HCT116 (cell line): ENCODE measurements at regions not wholly inside any gene's neighbourhood (a gene's known extent, or its start where the extent isn't known, plus 50 kb on each side); places are given as distances from the start of the nearest gene placed in this dataset.

Source experiments
- ATAC-seq: fragments of 200-7000 bp; cut with Tn5 transposase; 2 replicates; pipeline ENCODE4 v1.9.1; 2020; ENCODE audit warnings: mild to moderate bottlenecking, moderate library complexity
- BruUV-seq: library from RNA; stranded (reverse); fragments of 400-500 nt; replicated peaks from 2 replicates; lab custom pipeline; 2021; lab: Mats Ljungman, UMichigan
- CTCF ChIA-PET: fragments of 300-600 bp; sonication (Branson Sonifier 250); formaldehyde crosslinking; loops from one replicate; lab custom pipeline; 2021; ENCODE audit warnings: antibody characterized with exemption; lab: Charles Lee
- POLR2A ChIA-PET: fragments of 300-600, 350-600 bp; sonication (Branson Sonifier 250); formaldehyde crosslinking; loops from one replicate; lab custom pipeline; 2021; ENCODE audit warnings: antibody characterized with exemption; lab: Charles Lee
- RAD21 ChIA-PET, 2 experiments: fragments of 300-600 bp; sonication (Branson Sonifier 250); formaldehyde crosslinking; loops; one replicate each; lab custom pipeline; 2023; ENCODE audit warnings: low total read pairs in 2 of 2; ENCODE audit not compliant: uncharacterized antibody in 2 of 2, unreplicated experiment in 2 of 2, low non-redundant PET in 1 of 2; lab: Charles Lee
- DNase-seq: peaks from one replicate; pipeline ENCODE4 v3.0.0-alpha.2; 2010; ENCODE audit warnings: low read depth, low spot score
- H2AFZ ChIP-seq: fragments of 200-600 bp; shearing (Covaris generic), sonication (generic); 2 replicates; pipeline ENCODE4 v1.6.1; 2017; ENCODE audit warnings: low read depth, mixed run types, mixed read lengths, antibody characterized with exemption, low read length; ENCODE audit not compliant: poor library complexity, severe bottlenecking
- H3K27ac ChIP-seq: 2 replicates; pipeline ENCODE4 v1.5.1; 2012; ENCODE audit warnings: low read depth, low read length
- H3K27me3 ChIP-seq: fragments of 200-600 bp; sonication (generic); 2 replicates; pipeline ENCODE4 v1.6.1; 2016; ENCODE audit warnings: mixed run types, low read length, mixed read lengths; ENCODE audit not compliant: insufficient read depth
- H3K36me3 ChIP-seq, 2 experiments: fragments of 200-500 bp in 1 of 2; fragments of 200-600 bp in 1 of 2; sonication (Bioruptor generic) in 1 of 2; sonication (generic) in 1 of 2; 2 replicates each; pipeline versions ENCODE4 v1.5.1 to v1.6.1; 2014 to 2016; ENCODE audit warnings: low read length in 2 of 2, inconsistent platforms in 1 of 2, mixed read lengths in 1 of 2, mixed run types in 1 of 2; ENCODE audit not compliant: insufficient read depth in 2 of 2, control insufficient read depth in 1 of 2
- H3K4me1 ChIP-seq, 2 experiments: fragments of 200-600 bp in 1 of 2; sonication (generic) in 1 of 2; 2 replicates each; pipeline versions ENCODE4 v1.5.1 to v1.6.1; 2012 to 2017; ENCODE audit warnings: low read length in 2 of 2, inconsistent platforms in 1 of 2, mild to moderate bottlenecking in 1 of 2, mixed read lengths in 1 of 2, mixed run types in 1 of 2, moderate library complexity in 1 of 2; ENCODE audit not compliant: insufficient read depth in 2 of 2, control insufficient read depth in 1 of 2
- H3K4me2 ChIP-seq: fragments of 200-600 bp; sonication (generic); 2 replicates; pipeline ENCODE4 v1.6.1; 2017; ENCODE audit warnings: mixed run types, low read length, mixed read lengths
- H3K4me3 ChIP-seq, 2 experiments: fragments of 200-600 bp in 1 of 2; sonication (generic) in 1 of 2; replicated peaks in 1 of 2; 2 replicates each; pipeline ENCODE4 v1.5.1; 2011 to 2016; ENCODE audit warnings: low read length in 2 of 2, control low read depth in 1 of 2, low read depth in 1 of 2, mild to moderate bottlenecking in 1 of 2, mixed read lengths in 1 of 2, mixed run types in 1 of 2
- H3K79me2 ChIP-seq: fragments of 200-600 bp; sonication (generic); 2 replicates; pipeline ENCODE4 v1.6.1; 2017; ENCODE audit warnings: mild to moderate bottlenecking, mixed run types, low read length, moderate library complexity, mixed read lengths; ENCODE audit not compliant: insufficient read depth
- H3K9ac ChIP-seq: fragments of 200-600 bp; sonication (generic); 2 replicates; pipeline ENCODE4 v1.6.1; 2016; ENCODE audit warnings: low read length, mixed read lengths
- H3K9me2 ChIP-seq: fragments of 200-600 bp; sonication (generic), shearing (Covaris generic); 2 replicates; pipeline ENCODE4 v1.6.1; 2017; ENCODE audit warnings: mixed run types, mild to moderate bottlenecking, moderate library complexity; ENCODE audit not compliant: insufficient read depth
- H3K9me3 ChIP-seq, 2 experiments: fragments of 200-500 bp in 1 of 2; fragments of 200-600 bp in 1 of 2; sonication (Bioruptor generic) in 1 of 2; sonication (generic) in 1 of 2; 2 replicates each; pipeline ENCODE4 v1.6.1; 2014 to 2017; ENCODE audit warnings: low read length in 2 of 2, mixed read lengths in 2 of 2, inconsistent platforms in 1 of 2, low read depth in 1 of 2, mild to moderate bottlenecking in 1 of 2, mixed run types in 1 of 2, moderate library complexity in 1 of 2; ENCODE audit not compliant: control insufficient read depth in 1 of 2, insufficient read depth in 1 of 2
- H4K20me1 ChIP-seq: fragments of 200-600 bp; sonication (generic), shearing (Covaris generic); 2 replicates; pipeline ENCODE4 v1.6.1; 2017; ENCODE audit warnings: mixed run types, mild to moderate bottlenecking, moderate library complexity; ENCODE audit not compliant: insufficient read depth
- CBX3 ChIP-seq: IDR thresholded peaks from 2 replicates; pipeline ENCODE4 v1.6.1; 2012; ENCODE audit warnings: low read depth
- CEBPB ChIP-seq: IDR thresholded peaks from 2 replicates; pipeline ENCODE4 v1.6.1; 2012; ENCODE audit warnings: low read depth
- EGR1 ChIP-seq: IDR thresholded peaks from 2 replicates; pipeline ENCODE4 v1.6.1; 2012; ENCODE audit warnings: low read depth
- EZH2 ChIP-seq: fragments of 200-600 bp; sonication (generic); IDR thresholded peaks from 2 replicates; pipeline ENCODE4 v1.6.1; 2017; ENCODE audit warnings: antibody characterized with exemption, mixed run types
- EZH2phosphoT487 ChIP-seq: fragments of 200-600 bp; IDR thresholded peaks from 2 replicates; pipeline ENCODE4 v1.6.1; 2018; ENCODE audit warnings: antibody characterized with exemption, borderline replicate concordance
- JUND ChIP-seq: IDR thresholded peaks from 2 replicates; pipeline ENCODE4 v1.6.1; 2012
- POLR2A ChIP-seq: IDR thresholded peaks from 2 replicates; pipeline ENCODE4 v1.7.0; 2011; ENCODE audit warnings: borderline replicate concordance; ENCODE audit not compliant: insufficient read depth, insufficient read length; ENCODE audit errors: extremely low read depth
- POLR2AphosphoS5 ChIP-seq: IDR thresholded peaks from 2 replicates; pipeline ENCODE4 v1.6.1; 2011; ENCODE audit warnings: mild to moderate bottlenecking, low read depth, low read length, moderate library complexity
- RAD21 ChIP-seq: IDR thresholded peaks from 2 replicates; pipeline ENCODE4 v1.6.1; 2012; ENCODE audit warnings: low read depth, mild to moderate bottlenecking
- SIN3A ChIP-seq: IDR thresholded peaks from 2 replicates; pipeline ENCODE4 v1.6.1; 2012; ENCODE audit warnings: low read depth
- SP1 ChIP-seq: IDR thresholded peaks from 2 replicates; pipeline ENCODE4 v1.6.1; 2012; ENCODE audit warnings: low read depth
- SRF ChIP-seq: IDR thresholded peaks from 2 replicates; pipeline ENCODE4 v1.6.1; 2012; ENCODE audit warnings: low read depth
- YY1 ChIP-seq: IDR thresholded peaks from 2 replicates; pipeline ENCODE4 v1.6.1; 2011; ENCODE audit warnings: low read length, low read depth, moderate library complexity, mild to moderate bottlenecking; ENCODE audit not compliant: insufficient replicate concordance; ENCODE audit errors: extremely low read depth
- ZFX ChIP-seq: fragments of 450-650 bp; IDR thresholded peaks from 2 replicates; pipeline ENCODE4 v1.6.1; 2017
- ZNF274 ChIP-seq: fragments of 200-500 bp; sonication (Bioruptor generic); IDR thresholded peaks from 2 replicates; pipeline ENCODE4 v1.6.1; 2014; ENCODE audit warnings: mild to moderate bottlenecking, low read depth, low read length, inconsistent platforms
- intact Hi-C: fragments of 100-400 bp; cut with micrococcal nuclease; formaldehyde crosslinking; loops from 2 replicates; pipeline ENCODE4 v1.10.0; 2022
- TF ChIP-seq, protein P1 (sequence below), 3 experiments: fragments of 200-600 bp in 1 of 3; sonication (generic) in 1 of 3; IDR thresholded peaks in 2 of 3; conservative IDR thresholded peaks in 1 of 3; 2 replicates each; pipeline ENCODE4 v1.5.1; 2012 to 2017; ENCODE audit warnings: low read depth in 2 of 3, low read length in 2 of 3, antibody characterized with exemption in 1 of 3, borderline replicate concordance in 1 of 3, control low read depth in 1 of 3, mild to moderate bottlenecking in 1 of 3, mixed read lengths in 1 of 3, mixed run types in 1 of 3, moderate library complexity in 1 of 3; ENCODE audit not compliant: insufficient read depth in 1 of 3
- TF ChIP-seq, protein P2 (sequence below): IDR thresholded peaks from 2 replicates; pipeline ENCODE4 v1.6.1; 2011; ENCODE audit warnings: mild to moderate bottlenecking, low read length, moderate library complexity; ENCODE audit not compliant: insufficient replicate concordance; ENCODE audit errors: extremely low read depth
- TF ChIP-seq, protein P3 (sequence below): IDR thresholded peaks from 2 replicates; pipeline ENCODE4 v1.6.1; 2012
- TF ChIP-seq, protein P4 (sequence below): IDR thresholded peaks from 2 replicates; pipeline ENCODE4 v1.6.1; 2012

DNA sequence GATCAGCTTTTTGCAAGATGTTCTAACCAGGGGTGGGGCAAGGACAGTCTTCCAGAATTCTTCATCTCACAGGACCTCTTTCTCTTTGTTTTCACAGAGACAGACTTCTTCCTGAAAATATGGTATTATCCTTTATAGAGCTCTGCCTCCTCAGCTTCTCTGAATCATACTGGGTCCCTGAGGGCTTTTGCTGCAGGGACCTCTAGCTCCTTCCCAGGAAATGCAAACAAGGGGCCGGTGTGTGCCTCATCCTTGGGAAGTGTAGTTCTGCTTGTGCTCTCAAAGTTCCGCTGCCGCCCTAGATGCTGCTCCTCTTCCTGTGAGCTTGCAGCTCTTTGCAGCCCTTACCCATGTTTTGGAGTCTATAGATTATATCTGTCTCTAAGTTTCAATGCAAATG lies 99.5 kb upstream of the NPAS2 start:
- POLR2A ChIA-PET, result no interaction called here

DNA sequence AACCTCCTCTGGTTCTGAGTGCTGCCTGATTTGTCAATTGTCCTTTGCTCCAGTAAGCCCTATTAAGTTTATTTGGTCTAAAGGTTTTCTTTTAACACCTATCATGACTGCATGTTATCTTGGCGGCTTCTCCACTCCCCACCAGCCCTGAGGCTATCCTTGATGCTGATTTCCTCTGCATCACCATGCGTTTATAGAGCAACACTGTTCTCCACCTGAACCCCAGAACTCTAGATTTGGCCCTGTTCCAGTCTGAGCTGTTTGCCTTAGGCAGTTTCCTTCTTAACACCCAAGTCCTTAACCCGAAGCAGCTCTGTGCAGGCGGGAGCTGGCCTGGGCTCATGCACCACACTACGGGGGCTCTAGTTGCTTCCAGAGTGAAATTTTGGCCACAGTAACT lies 98.2 kb upstream of the NPAS2 start:
- Histone ChIP-seq H3K36me3 (no peaks in the 10 kb centered on the region), H3K27ac (no peak overlapping the region), H3K9me2 (no peaks in the 10 kb centered on the region), H3K9ac (no peak overlapping the region), H3K27me3 (peaks cover 3% of the 10 kb centered on the region; the same call in 1 of the 2 replicates), H3K4me2 (no peak overlapping the region), H3K4me3 (no peak overlapping the region), H3K9me3 (no peaks in the 10 kb centered on the region), H4K20me1 (no peaks in the 10 kb centered on the region), H2AFZ (no peak overlapping the region), H3K79me2 (no peaks in the 10 kb centered on the region), H3K4me1 (no peaks in the 10 kb centered on the region)
- ChIA-PET POLR2A (no interaction called here), RAD21 (no interaction called here), CTCF (no interaction called here)
- intact Hi-C loops, result no loop called here
- DNase-seq (no peak), ATAC-seq (no peak)
- no TSS peak for BruUV-seq
- TF ChIP-seq, protein P1, sequence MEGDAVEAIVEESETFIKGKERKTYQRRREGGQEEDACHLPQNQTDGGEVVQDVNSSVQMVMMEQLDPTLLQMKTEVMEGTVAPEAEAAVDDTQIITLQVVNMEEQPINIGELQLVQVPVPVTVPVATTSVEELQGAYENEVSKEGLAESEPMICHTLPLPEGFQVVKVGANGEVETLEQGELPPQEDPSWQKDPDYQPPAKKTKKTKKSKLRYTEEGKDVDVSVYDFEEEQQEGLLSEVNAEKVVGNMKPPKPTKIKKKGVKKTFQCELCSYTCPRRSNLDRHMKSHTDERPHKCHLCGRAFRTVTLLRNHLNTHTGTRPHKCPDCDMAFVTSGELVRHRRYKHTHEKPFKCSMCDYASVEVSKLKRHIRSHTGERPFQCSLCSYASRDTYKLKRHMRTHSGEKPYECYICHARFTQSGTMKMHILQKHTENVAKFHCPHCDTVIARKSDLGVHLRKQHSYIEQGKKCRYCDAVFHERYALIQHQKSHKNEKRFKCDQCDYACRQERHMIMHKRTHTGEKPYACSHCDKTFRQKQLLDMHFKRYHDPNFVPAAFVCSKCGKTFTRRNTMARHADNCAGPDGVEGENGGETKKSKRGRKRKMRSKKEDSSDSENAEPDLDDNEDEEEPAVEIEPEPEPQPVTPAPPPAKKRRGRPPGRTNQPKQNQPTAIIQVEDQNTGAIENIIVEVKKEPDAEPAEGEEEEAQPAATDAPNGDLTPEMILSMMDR (IDR thresholded peaks at IDR 0.05 in 2 of 3, conservative IDR thresholded peaks at IDR 0.05 in 1 of 3; ENCODE audit: borderline replicate concordance in 1 of 3, insufficient read depth in 1 of 3, low read depth in 2 of 3, low read length in 2 of 3), result no peak
- TF ChIP-seq, protein P2, sequence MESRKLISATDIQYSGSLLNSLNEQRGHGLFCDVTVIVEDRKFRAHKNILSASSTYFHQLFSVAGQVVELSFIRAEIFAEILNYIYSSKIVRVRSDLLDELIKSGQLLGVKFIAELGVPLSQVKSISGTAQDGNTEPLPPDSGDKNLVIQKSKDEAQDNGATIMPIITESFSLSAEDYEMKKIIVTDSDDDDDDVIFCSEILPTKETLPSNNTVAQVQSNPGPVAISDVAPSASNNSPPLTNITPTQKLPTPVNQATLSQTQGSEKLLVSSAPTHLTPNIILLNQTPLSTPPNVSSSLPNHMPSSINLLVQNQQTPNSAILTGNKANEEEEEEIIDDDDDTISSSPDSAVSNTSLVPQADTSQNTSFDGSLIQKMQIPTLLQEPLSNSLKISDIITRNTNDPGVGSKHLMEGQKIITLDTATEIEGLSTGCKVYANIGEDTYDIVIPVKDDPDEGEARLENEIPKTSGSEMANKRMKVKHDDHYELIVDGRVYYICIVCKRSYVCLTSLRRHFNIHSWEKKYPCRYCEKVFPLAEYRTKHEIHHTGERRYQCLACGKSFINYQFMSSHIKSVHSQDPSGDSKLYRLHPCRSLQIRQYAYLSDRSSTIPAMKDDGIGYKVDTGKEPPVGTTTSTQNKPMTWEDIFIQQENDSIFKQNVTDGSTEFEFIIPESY, result no peak
- no peak for TF ChIP-seq RAD21
- no peak for TF ChIP-seq CEBPB
- TF ChIP-seq ZNF274, result no peak
- TF ChIP-seq CBX3, result no peak
- TF ChIP-seq EZH2phosphoT487, result no peak
- no peak for TF ChIP-seq JUND
- TF ChIP-seq SIN3A, result no peak
- TF ChIP-seq EZH2, result no peak
- TF ChIP-seq SRF, result no peak
- TF ChIP-seq, protein P3, sequence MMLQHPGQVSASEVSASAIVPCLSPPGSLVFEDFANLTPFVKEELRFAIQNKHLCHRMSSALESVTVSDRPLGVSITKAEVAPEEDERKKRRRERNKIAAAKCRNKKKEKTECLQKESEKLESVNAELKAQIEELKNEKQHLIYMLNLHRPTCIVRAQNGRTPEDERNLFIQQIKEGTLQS, result no peak
- no peak for TF ChIP-seq YY1
- TF ChIP-seq, protein P4, sequence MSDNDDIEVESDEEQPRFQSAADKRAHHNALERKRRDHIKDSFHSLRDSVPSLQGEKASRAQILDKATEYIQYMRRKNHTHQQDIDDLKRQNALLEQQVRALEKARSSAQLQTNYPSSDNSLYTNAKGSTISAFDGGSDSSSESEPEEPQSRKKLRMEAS, result no peak
- TF ChIP-seq SP1, result no peak
- no peak for TF ChIP-seq POLR2A
- TF ChIP-seq POLR2AphosphoS5, result no peak
- no peak for TF ChIP-seq ZFX

More for the DNA sequence above, 99.5 kb upstream of the NPAS2 start:
- ATAC-seq (no peak), DNase-seq (no peak)
- H4K20me1 ChIP-seq, result no peaks in the 10 kb centered on the region
- H3K4me3 ChIP-seq, result no peak overlapping the region
- no peak overlapping the region for H3K9ac ChIP-seq
- no peaks in the 10 kb centered on the region for H3K9me3 ChIP-seq
- H3K36me3 ChIP-seq, result no peaks in the 10 kb centered on the region
- peaks cover 3% of the 10 kb centered on the region; the same call in 1 of the 2 replicates for H3K27me3 ChIP-seq
- H3K79me2 ChIP-seq, result no peaks in the 10 kb centered on the region
- intact Hi-C loops, result no loop called here
- CTCF ChIA-PET, result interaction anchor here (1.4 kb wide), 1 partner anchor 10 kb away, joined by 4 read pairs; no protein-coding TSS in a partner anchor
- H3K4me1 ChIP-seq, result no peaks in the 10 kb centered on the region
- H2AFZ ChIP-seq, result no peak overlapping the region
- no peak overlapping the region for H3K4me2 ChIP-seq
- no TSS peak for BruUV-seq
- TF ChIP-seq POLR2A, result no peak
- TF ChIP-seq EGR1, result no peak
- no peak for TF ChIP-seq RAD21
- no peak overlapping the region for H3K27ac ChIP-seq
- RAD21 ChIA-PET, result no interaction called here
- no peaks in the 10 kb centered on the region for H3K9me2 ChIP-seq
